ENCODE measurements at regions not wholly inside any gene's neighbourhood (a gene's known extent, or its start where the extent isn't known, plus 50 kb on each side); places are given as distances from the start of the nearest gene placed in this dataset.

GRCh38 chr13:23950736-23951510 lies 53.6 kb upstream of the C1QTNF9B start:
- no peak for TF ChIP-seq EZH2 (IDR thresholded peaks at IDR 0.05; ENCODE audit: insufficient read depth, low read length)
- TF ChIP-seq CTCF (IDR thresholded peaks at IDR 0.05; ENCODE audit: insufficient read depth, low read depth, low read length): no peak

Measured in astrocyte (in vitro differentiated cells and primary cell).